ENCODE measurements at regions not wholly inside any gene's neighbourhood (a gene's known extent, or its start where the extent isn't known, plus 50 kb on each side); places are given as distances from the start of the nearest gene placed in this dataset.

DNA sequence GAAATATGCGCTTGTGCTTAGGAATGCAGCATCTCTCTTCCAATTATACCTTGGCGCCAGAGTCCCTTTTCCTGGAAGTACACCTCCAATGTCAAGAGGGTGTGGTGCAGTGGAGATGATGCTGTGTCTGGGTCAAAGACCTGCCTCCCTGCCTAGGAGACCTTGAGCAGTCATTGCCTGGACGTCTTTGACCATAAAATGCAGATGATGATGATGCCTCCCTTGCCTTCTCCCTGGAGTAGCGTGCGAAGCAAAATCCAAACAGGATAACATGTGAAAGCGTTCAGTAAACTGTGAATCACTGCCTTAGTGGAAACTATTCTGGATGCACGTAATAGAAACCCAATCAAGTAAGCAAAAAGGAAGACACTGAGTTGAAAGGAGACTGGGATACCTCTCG is 97.4 kb upstream of the ARMC2 start:
- DNase-seq (no peak), ATAC-seq (no peak)
- intact Hi-C loops (cut with micrococcal nuclease), result no loop called here

DNA sequence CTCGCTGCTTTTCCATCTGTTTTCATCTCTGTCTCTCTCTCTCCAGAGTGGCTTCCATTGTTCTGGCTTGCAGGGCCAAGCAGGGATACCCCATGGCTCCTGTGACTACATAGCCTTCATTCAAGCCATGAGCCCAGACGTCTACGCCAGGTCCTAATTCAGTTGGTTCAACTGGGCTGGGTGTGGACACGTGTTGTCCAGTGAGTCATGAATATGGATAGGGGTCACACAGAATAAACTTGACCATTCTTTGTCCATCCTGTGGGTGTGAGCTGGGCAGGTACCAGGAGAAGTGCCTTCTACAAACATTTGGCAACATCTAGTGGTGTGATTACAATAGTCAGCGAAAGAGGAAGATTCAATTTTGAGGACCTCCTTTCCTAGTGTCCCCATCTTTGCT is 96.9 kb upstream of the ARMC2 start:
- intact Hi-C loops (cut with micrococcal nuclease), result no loop called here
- ATAC-seq (no peak), DNase-seq (no peak)

DNA sequence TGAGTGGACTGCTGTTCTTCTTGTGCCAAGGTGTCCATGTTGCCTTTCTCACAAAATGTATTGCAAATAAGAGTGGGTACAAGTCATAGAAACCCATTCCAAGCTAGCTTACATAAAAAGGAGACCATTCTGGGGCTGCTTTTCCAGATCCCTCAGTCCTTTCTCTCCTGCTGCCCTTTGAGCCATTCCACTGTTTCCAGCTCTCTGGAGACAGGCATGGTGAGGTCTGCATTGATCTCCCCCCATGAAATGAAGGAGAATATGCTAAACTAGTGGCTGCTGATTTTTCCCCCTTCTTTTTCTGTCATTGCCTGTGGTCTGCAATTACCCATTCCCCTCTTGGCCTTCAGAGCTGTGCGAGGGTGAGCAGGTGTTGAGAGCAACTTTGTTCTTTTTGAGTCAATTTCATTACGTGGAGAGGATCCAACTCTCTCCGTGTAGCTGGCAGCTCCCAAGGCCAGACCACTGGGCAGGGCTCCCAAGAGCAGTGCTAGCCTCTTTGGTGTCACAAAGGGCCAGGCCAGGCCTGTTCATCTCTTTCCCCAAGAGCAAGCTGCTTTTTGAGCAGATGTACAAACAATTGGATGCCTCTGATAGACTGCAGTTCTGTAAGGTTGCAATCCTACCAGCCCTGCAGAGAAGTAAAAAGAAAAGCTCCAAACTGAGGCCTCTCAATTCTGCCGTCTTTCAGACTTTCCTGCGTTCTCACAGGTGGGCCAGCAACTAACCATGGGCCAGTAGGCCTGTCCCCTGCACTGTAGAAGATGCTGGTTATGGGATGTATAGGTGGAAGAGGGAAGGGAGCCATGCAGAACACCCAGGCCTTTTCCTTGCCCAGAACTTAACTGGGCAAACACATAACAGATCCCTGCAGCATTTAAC is 96.1 kb upstream of the ARMC2 start:
- peak; percentile 10 for ATAC-seq
- DNase-seq, result no peak
- intact Hi-C loops (cut with micrococcal nuclease), result no loop called here

DNA sequence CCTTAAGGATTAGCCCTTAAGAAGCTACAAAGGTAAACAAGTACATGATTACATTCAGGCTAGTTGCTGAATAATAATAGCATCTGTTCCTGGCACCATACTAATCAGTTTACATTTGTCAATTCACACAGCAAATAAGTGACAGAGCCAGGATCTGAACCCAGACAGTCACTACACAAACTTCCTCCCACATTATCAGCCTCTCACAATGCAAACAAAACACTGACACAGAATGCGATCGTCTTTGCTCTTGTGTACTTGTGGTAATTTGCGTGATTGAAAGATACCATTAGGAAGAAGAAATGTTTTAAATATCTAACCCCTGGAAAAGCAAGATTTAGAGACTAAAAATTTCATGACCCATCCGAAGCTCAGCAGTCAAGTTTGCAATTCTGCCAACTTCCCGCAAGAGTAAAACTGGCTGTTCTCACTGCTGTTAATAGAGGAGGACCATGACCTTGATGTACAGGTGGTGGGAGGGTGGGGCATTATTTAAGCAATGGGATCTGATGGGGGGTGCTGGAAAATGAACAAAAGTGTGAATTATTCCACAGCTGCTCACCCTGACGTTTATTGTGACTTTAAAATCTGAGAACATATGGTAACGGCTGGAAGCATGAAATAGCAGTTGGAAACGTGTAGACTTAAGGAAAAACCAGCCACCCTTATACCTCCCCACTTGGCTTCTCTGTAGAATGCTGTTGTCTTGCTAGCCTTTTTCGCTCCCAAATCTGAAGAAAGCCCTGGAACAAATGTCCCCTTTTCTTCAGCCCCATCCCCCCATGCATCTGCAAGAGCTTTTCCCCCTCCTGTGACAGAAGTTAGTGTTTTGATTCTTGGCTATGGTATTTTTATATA is 95.3 kb upstream of the ARMC2 start:
- DNase-seq, result no peak
- no peak for ATAC-seq
- intact Hi-C loops (cut with micrococcal nuclease), result no loop called here

- intact Hi-C loops (cut with micrococcal nuclease), result no loop called here
- ATAC-seq, result peak; percentile 76
These were observed 92.7 kb upstream of the ARMC2 start for GRCh38 chr6:108755257-108756240.

GRCh38 chr6:108757357-108757756 is 90.9 kb upstream of the ARMC2 start:
- ATAC-seq (no peak), DNase-seq (no peak)
- intact Hi-C loops (cut with micrococcal nuclease), result no loop called here

More at GRCh38 chr6:108755257-108756240, 92.7 kb upstream of the ARMC2 start:
- no peak for DNase-seq

DNA sequence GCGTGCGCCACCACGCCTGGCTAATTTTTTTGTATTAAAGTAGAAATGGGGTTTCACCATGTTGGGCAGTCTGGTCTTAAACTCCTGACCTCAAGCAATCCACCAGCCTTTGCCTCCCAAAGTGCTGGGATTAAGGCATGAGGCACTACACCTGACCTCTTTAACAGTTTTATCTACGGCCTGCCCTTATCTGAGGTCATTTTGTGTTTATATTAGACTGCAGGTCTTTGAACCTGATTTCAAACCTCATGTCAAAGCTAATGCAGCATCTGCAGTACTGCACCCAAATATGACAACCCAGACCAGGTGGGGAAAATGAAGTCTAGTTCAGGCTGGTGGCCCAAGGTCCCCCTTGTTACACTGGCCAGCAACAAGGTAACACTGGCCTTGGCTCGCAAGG is 89.3 kb upstream of the ARMC2 start:
- DNase-seq, result no peak

GRCh38 chr6:108760126-108761050 is 87.8 kb upstream of the ARMC2 start:
- no peak for DNase-seq
- intact Hi-C loops (cut with micrococcal nuclease), result no loop called here

More for the DNA sequence above, 89.3 kb upstream of the ARMC2 start:
- ATAC-seq, result no peak
- intact Hi-C loops (cut with micrococcal nuclease), result no loop called here

GRCh38 chr6:108762394-108762793 is 85.8 kb upstream of the ARMC2 start:
- intact Hi-C loops (cut with micrococcal nuclease), result no loop called here
- DNase-seq (no peak), ATAC-seq (no peak)

More at GRCh38 chr6:108760126-108761050, 87.8 kb upstream of the ARMC2 start:
- ATAC-seq, result peak; percentile 25

DNA sequence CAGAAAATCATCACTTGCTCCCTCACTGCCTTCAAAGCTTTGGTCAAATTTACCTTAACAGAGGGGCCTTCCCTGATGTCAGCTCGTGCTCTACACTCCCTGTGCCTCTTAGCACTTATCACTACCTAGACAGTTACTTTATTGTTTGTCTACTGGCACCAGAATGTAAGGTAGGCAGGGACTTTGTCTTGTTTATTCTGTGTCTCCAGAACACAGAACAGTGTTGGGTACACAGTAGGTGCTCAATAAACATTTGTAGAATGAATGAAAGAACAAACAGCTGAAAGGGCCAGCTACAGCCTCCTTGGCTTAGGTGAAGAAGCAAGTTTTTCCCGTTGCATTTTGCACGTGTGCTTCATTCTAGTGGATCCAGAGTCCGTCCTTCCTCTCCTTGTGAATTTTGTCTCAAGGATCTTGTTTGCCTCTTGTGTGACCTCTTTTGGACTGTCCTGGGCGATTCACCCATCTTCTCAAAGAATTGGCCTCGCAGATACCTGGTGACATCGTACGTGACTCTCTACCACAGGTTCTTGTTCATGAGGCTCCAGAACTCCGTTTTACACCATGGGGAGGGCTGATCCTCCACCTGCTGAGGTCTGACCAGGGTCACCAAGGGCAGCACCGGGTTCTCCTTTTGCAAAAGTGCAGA is 84.2 kb upstream of the ARMC2 start:
- no peak for DNase-seq
- intact Hi-C loops (cut with micrococcal nuclease), result no loop called here
- no peak for ATAC-seq

DNA sequence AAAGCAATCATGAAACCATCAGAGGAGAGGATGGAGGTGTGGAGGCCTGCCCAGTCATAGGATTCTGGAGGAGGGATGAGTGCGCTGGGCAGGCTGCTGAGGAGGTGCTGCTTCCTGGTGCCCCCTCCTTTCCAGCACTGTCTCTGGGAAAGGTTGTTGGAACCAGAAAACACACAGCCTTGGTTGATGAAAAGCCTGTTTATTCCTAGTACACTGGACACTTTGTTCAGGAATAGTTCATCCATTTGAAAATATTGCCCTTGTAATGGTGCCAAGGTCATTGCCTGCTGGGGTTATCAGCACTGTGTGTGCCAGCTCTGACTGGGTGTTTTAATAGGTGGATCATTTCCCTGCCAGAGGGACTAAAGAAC is 83.7 kb upstream of the ARMC2 start:
- ATAC-seq, result peak; percentile 74
- intact Hi-C loops (cut with micrococcal nuclease), result no loop called here
- DNase-seq, result no peak

- intact Hi-C loops (cut with micrococcal nuclease), result no loop called here
These were observed 82.7 kb upstream of the ARMC2 start for GRCh38 chr6:108765495-108765894.

GRCh38 chr6:108766419-108766818 is 81.8 kb upstream of the ARMC2 start:
- DNase-seq (no peak), ATAC-seq (no peak)
- intact Hi-C loops (cut with micrococcal nuclease), result no loop called here

More at GRCh38 chr6:108765495-108765894, 82.7 kb upstream of the ARMC2 start:
- ATAC-seq (no peak), DNase-seq (no peak)

DNA sequence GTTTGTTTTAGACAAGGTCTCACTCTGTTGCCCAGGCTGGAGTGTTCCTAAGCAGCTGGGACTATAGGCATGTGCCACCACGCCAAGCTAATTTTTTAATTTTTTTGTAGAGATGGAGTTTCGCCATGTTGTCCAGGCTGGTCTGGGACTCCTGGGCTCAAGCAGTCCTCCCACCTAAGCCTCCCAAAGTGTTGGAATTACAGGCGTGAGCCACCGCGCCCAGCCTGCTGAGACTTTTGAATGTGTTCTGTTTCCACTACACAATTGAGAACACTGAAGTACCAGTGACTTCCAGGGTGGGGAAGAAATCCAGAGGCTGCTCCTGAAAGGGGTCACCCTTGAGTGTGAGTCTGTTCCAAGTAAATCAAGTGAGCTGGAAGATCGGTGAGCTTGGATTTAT is 81.3 kb upstream of the ARMC2 start:
- ATAC-seq (no peak), DNase-seq (no peak)
- intact Hi-C loops (cut with micrococcal nuclease), result no loop called here

DNA sequence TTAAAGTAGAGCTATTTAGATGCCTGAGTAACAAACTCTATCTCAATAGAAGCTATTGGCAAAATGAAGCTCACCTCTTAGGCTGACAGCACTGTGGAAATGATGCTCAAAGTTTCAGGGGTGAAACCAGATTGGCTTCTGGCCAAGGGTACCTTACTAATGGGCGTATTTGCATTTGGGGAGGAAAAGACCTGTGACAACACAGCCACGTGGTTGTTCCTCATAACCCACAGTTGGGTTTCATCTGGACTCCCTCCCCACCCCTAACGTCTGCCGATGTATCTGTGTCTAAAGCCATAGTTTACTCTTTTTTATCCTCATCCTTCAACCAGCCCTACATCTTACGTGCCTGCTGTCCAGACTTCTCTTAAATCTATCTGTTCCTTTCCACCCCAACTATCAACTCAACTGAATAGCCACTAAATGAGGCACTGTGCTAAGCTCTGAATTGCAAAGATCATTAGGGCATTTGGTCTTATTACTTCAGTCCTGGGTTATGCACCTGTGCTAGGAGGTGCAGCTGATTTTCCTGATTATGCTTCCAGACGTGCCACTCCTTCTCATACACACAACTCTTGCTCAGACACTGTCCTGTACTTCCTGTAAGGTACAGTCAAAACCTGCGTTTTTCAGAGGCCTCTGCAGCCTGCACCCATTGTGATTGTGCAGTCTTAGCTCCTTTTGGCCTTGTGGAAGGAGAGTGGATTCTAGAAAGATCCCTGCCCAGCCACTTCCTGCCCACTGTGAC is 80.6 kb upstream of the ARMC2 start:
- intact Hi-C loops (cut with micrococcal nuclease), result no loop called here
- ATAC-seq (no peak), DNase-seq (no peak)

- ATAC-seq, result no peak
- intact Hi-C loops (cut with micrococcal nuclease), result no loop called here
- no peak for DNase-seq
These were observed 80.1 kb upstream of the ARMC2 start for GRCh38 chr6:108768166-108768555.
